GM10248 (cell line): ENCODE measurements at regions not wholly inside any gene's neighbourhood (a gene's known extent, or its start where the extent isn't known, plus 50 kb on each side); places are given as distances from the start of the nearest gene placed in this dataset.

Experiments
- CTCF ChIA-PET: fragments of 300-600 bp; sonication (Branson Sonifier 250); formaldehyde crosslinking; extraction: SDS; loops from one replicate; lab custom pipeline; 2021; ENCODE audit warnings: antibody characterized with exemption; lab: Yijun Ruan, JAX
- POLR2A ChIA-PET: fragments of 350-650 bp; sonication (Branson Sonifier 250); formaldehyde crosslinking; extraction: SDS; loops from one replicate; lab custom pipeline; 2020; ENCODE audit warnings: antibody characterized with exemption; lab: Yijun Ruan, JAX
- DNase-seq: peaks from one replicate; pipeline ENCODE4 v3.0.0; 2012; ENCODE audit errors: extremely low spot score
- CTCF ChIP-seq: IDR thresholded peaks from 2 replicates; pipeline ENCODE4 v1.5.1; 2012; ENCODE audit warnings: mild to moderate bottlenecking, low read depth; ENCODE audit errors: extremely low read depth, missing control alignments, control extremely low read depth

GRCh38 chr2:228840113-228840742, 430.9 kb downstream of the PID1 start:
- no peak for DNase-seq
- CTCF ChIA-PET = no interaction called here
- no peak for TF ChIP-seq CTCF
- POLR2A ChIA-PET = no interaction called here

DNA sequence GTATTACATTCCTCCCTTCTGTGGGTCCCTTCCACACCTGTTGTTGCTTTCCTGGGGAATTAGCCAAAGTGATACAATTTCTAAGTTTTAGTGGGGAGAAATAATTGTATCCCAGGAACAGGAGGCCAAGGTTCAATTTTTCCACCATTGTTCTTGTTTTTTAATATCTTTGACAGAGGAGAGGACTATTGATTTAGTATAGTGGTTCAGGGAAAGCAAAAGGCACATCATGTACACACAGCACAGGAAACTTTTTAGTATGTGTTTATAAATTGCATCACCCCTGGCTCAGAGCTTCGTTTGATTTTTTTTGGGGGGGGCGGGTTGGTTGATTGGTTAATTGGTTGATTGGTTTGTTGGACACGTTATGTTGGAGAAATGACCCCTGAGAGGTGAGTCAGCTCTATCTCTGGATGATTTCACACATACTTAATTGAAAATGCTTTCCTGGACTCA, 431.6 kb downstream of the PID1 start:
- no peak for TF ChIP-seq CTCF
- CTCF ChIA-PET = no interaction called here
- POLR2A ChIA-PET = no interaction called here
- no peak for DNase-seq

GRCh38 chr2:228838819-228839218, 432.3 kb downstream of the PID1 start:
- ChIA-PET CTCF (no interaction called here), POLR2A (no interaction called here)
- DNase-seq = no peak
- TF ChIP-seq CTCF = no peak

GRCh38 chr2:228828397-228828796, 442.7 kb downstream of the PID1 start:
- DNase-seq = no peak
- no peak for TF ChIP-seq CTCF
- CTCF ChIA-PET = no interaction called here

GRCh38 chr2:228827056-228827700, 443.9 kb downstream of the PID1 start:
- POLR2A ChIA-PET = no interaction called here
- CTCF ChIA-PET = no interaction called here
- TF ChIP-seq CTCF = no peak
- no peak for DNase-seq

More at GRCh38 chr2:228828397-228828796, 442.7 kb downstream of the PID1 start:
- POLR2A ChIA-PET = no interaction called here

DNA sequence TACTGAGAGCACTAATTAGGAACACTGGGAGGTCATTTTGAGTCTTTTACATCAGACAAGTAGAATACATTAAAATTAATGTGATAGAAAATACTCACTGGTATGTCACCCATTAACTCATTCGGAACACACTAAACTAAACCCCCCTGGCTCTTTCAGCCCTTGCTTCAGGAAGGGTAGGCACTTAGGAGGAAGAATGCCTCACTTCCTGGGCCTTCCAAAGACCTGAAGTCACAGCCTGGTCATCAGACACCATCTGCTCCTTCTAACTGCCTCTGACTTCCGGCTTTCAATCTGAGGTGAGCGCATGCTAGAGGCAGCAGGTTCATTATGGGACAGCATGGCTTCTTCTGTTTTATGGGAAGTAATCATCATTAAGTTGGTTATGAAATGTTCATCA, 451.4 kb downstream of the PID1 start:
- ChIA-PET CTCF (no interaction called here), POLR2A (no interaction called here)
- DNase-seq = no peak

More for the DNA sequence above, 451.4 kb downstream of the PID1 start:
- TF ChIP-seq CTCF = no peak
